Thyroid gland (tissue), 4 donors: ENCODE measurements at regions not wholly inside any gene's neighbourhood (a gene's known extent, or its start where the extent isn't known, plus 50 kb on each side); places are given as distances from the start of the nearest gene placed in this dataset.

Source experiments
- DNase-seq, 2 donors: peaks; one replicate each; pipeline ENCODE4 v3.0.0-alpha.2; 2019
- H3K27ac ChIP-seq, 3 donors: fragments of 200-600 bp; sonication (generic); 1 replicate in 2 of 3; 2 replicates in 1 of 3; pipeline ENCODE4 v1.5.1; 2016 to 2019; ENCODE audit warnings: mild to moderate bottlenecking in 1 of 3, moderate library complexity in 1 of 3
- H3K27me3 ChIP-seq: fragments of 200-600 bp; sonication (generic); one replicate; pipeline ENCODE4 v1.5.1; 2019
- H3K36me3 ChIP-seq, 2 donors: fragments of 200-600 bp; sonication (generic); one replicate each; pipeline ENCODE4 v1.5.1; 2016 to 2019
- H3K4me1 ChIP-seq, 2 donors: fragments of 200-600 bp; sonication (generic); one replicate each; pipeline ENCODE4 v1.5.1; 2017 to 2019
- H3K4me3 ChIP-seq, 3 donors: fragments of 200-600 bp; sonication (generic); replicated peaks in 1 of 3; 1 replicate in 2 of 3; 2 replicates in 1 of 3; pipeline ENCODE4 v1.5.1; 2016; ENCODE audit warnings: mild to moderate bottlenecking in 1 of 3
- H3K9me3 ChIP-seq: fragments of 200-600 bp; sonication (generic); one replicate; pipeline ENCODE4 v1.5.1; 2017
- CTCF ChIP-seq, 6 experiments: fragments of 200-600 bp in 3 of 6; fragments of 450-650 bp in 3 of 6; sonication (generic) in 3 of 6; IDR thresholded peaks; one replicate each; pipeline ENCODE4 v1.5.1; 2016 to 2019; ENCODE audit warnings: antibody characterized with exemption in 6 of 6, mild to moderate bottlenecking in 2 of 6, inconsistent platforms in 1 of 6, moderate library complexity in 1 of 6
- POLR2A ChIP-seq, 2 donors: fragments of 450-650 bp; IDR thresholded peaks; one replicate each; pipeline ENCODE4 v1.6.1; 2017; ENCODE audit warnings: antibody characterized with exemption in 2 of 2, mild to moderate bottlenecking in 2 of 2, moderate library complexity in 1 of 2
- WGBS, 2 donors: methylation state at CpG; one replicate each; pipeline ENCODE4 v1.1.5; 2017; 5-methylcytosine and 5-hydroxymethylcytosine counted together
- intact Hi-C: fragments of 100-400 bp; cut with DNase I; formaldehyde crosslinking; loops from one replicate; pipeline ENCODE4 v1.15.1; 2023

GRCh38 chr2:134785659-134786430, 52.6 kb upstream of the ACMSD start:
- DNase-seq, result no peak
- Histone ChIP-seq H3K4me1 (peaks cover 4 to 13% of the 10 kb centered on the region in 2 donors), H3K36me3 (no peaks in the 10 kb centered on the region), H3K27ac (no peak overlapping the region), H3K9me3 (no peaks in the 10 kb centered on the region), H3K27me3 (no peaks in the 10 kb centered on the region), H3K4me3 (no peak overlapping the region)
- TF ChIP-seq POLR2A (IDR thresholded peaks at IDR 0.05) (no peak), CTCF (IDR thresholded peaks at IDR 0.05) (no peak)
- intact Hi-C loops, result no loop called here
- 72 to 82% methylated on average over 8 of the region's 8 CpGs for WGBS, 2 donors

GRCh38 chr2:134788417-134788816, 50.0 kb upstream of the ACMSD start:
- Histone ChIP-seq H3K4me3 (no peak overlapping the region), H3K4me1 (no peaks in the 10 kb centered on the region)
- no peak for DNase-seq

More at GRCh38 chr2:134788417-134788816, 50.0 kb upstream of the ACMSD start:
- intact Hi-C loops, result no loop called here
- TF ChIP-seq POLR2A (IDR thresholded peaks at IDR 0.05) (no peak), CTCF (IDR thresholded peaks at IDR 0.05) (no peak)
- no peaks in the 10 kb centered on the region for H3K36me3 ChIP-seq
- WGBS, 2 donors, result 83 to 89% methylated on average over 2 of the region's 2 CpGs
- no peak overlapping the region for H3K27ac ChIP-seq
- no peaks in the 10 kb centered on the region for H3K9me3 ChIP-seq
- H3K27me3 ChIP-seq, result no peaks in the 10 kb centered on the region
